B cell (primary cell): ENCODE measurements at regions not wholly inside any gene's neighbourhood (a gene's known extent, or its start where the extent isn't known, plus 50 kb on each side); places are given as distances from the start of the nearest gene placed in this dataset.

ENCODE experiments used
- ATAC-seq: fragments of 200-7000 bp; cut with Tn5 transposase; one replicate; pipeline ENCODE4 v1.10.0; 2021; ENCODE audit warnings: low read depth, mild to moderate bottlenecking, moderate number of reproducible peaks, moderate library complexity
- CTCF ChIA-PET: fragments of 350-600 bp; sonication (Branson Sonifier 250); formaldehyde crosslinking; loops from one replicate; lab custom pipeline; 2021; ENCODE audit warnings: antibody characterized with exemption, inconsistent platforms; lab: Charles Lee
- POLR2A ChIA-PET: fragments of 350-600 bp; sonication (Branson Sonifier 250); formaldehyde crosslinking; loops from one replicate; lab custom pipeline; 2021; ENCODE audit warnings: antibody characterized with exemption; lab: Charles Lee
- DNase-seq: peaks from one replicate; pipeline ENCODE4 v3.0.0; 2013
- H2AFZ ChIP-seq: 2 replicates; pipeline ENCODE4 v1.6.1; 2012; ENCODE audit warnings: mild to moderate bottlenecking, low read depth, low read length; ENCODE audit not compliant: insufficient read depth, poor library complexity, severe bottlenecking
- H3K27ac ChIP-seq, 2 donors: 1 replicate in 1 of 2; 2 replicates in 1 of 2; pipeline ENCODE4 v1.5.1; 2012 to 2013; ENCODE audit warnings: low read length in 2 of 2, mild to moderate bottlenecking in 2 of 2, moderate library complexity in 1 of 2
- H3K27me3 ChIP-seq, 4 experiments: fragments of 200-600 bp in 1 of 4; sonication (generic) in 1 of 4; replicated peaks in 1 of 4; 1 replicate in 2 of 4; 2 replicates in 2 of 4; pipeline versions ENCODE4 v1.6.1 to v1.7.0; 2013 to 2016; ENCODE audit warnings: low read length in 3 of 4, mild to moderate bottlenecking in 2 of 4, mixed read lengths in 1 of 4, moderate library complexity in 1 of 4; ENCODE audit not compliant: insufficient read depth in 4 of 4, control insufficient read depth in 3 of 4; ENCODE audit errors: control extremely low read depth in 1 of 4
- H3K36me3 ChIP-seq, 2 experiments: replicated peaks in 1 of 2; 1 replicate in 1 of 2; 2 replicates in 1 of 2; pipeline versions ENCODE4 v1.6.1 to v1.7.1; 2013; ENCODE audit warnings: low read length in 1 of 2; ENCODE audit not compliant: insufficient read depth in 2 of 2, control insufficient read depth in 1 of 2; ENCODE audit errors: control extremely low read depth in 1 of 2, extremely low read depth in 1 of 2
- H3K4me1 ChIP-seq, 2 donors: fragments of 200-600 bp in 1 of 2; sonication (generic) in 1 of 2; 1 replicate in 1 of 2; 2 replicates in 1 of 2; pipeline versions ENCODE4 v1.5.1 to v1.6.1; 2013 to 2017; ENCODE audit warnings: low read length in 2 of 2; ENCODE audit not compliant: control insufficient read depth in 2 of 2, insufficient read depth in 2 of 2
- H3K4me2 ChIP-seq: replicated peaks from 2 replicates; pipeline ENCODE3; 2012; ENCODE audit warnings: mild to moderate bottlenecking, low read depth, low read length; ENCODE audit not compliant: poor library complexity, severe bottlenecking
- H3K4me3 ChIP-seq, 5 experiments: fragments of 200-600 bp in 1 of 5; sonication (generic) in 1 of 5; 1 replicate in 3 of 5; 2 replicates in 2 of 5; pipeline versions ENCODE4 v1.5.1 to v1.7.0; 2011 to 2016; ENCODE audit warnings: low read length in 4 of 5, mild to moderate bottlenecking in 4 of 5, low read depth in 2 of 5, control low read depth in 1 of 5, moderate library complexity in 1 of 5; ENCODE audit not compliant: insufficient read depth in 1 of 5; ENCODE audit errors: control extremely low read depth in 1 of 5, extremely low read depth in 1 of 5
- H3K79me2 ChIP-seq: fragments of 200-600 bp; sonication (generic); one replicate; pipeline ENCODE4 v1.6.0; 2016; ENCODE audit warnings: low read length; ENCODE audit not compliant: control insufficient read depth, insufficient read depth
- H3K9ac ChIP-seq: fragments of 200-600 bp; sonication (generic); 2 replicates; pipeline ENCODE4 v1.6.1; 2017; ENCODE audit warnings: mild to moderate bottlenecking, low read length, moderate library complexity
- H3K9me3 ChIP-seq, 3 donors: one replicate each; pipeline versions ENCODE4 v1.6.1 to v1.7.1; 2013; ENCODE audit warnings: low read length in 2 of 3; ENCODE audit not compliant: control insufficient read depth in 2 of 3, insufficient read depth in 1 of 3; ENCODE audit errors: control extremely low read depth in 1 of 3
- H4K20me1 ChIP-seq: 2 replicates; pipeline ENCODE4 v1.6.0; 2012; ENCODE audit warnings: mild to moderate bottlenecking, low read length; ENCODE audit not compliant: insufficient read depth, control insufficient read depth, poor library complexity, severe bottlenecking
- H3K27ac Mint-ChIP-seq: one replicate; pipeline ENCODE4 v1.8.0; 2021; ENCODE audit warnings: mixed read lengths
- H3K27me3 Mint-ChIP-seq: one replicate; pipeline ENCODE4 v1.8.0; 2021; ENCODE audit warnings: mixed read lengths
- H3K4me1 Mint-ChIP-seq: one replicate; pipeline ENCODE4 v1.8.0; 2021; ENCODE audit warnings: mixed read lengths
- H3K4me3 Mint-ChIP-seq: one replicate; pipeline ENCODE4 v1.8.0; 2021; ENCODE audit warnings: mixed read lengths
- H3K9me3 Mint-ChIP-seq: one replicate; pipeline ENCODE4 v1.8.0; 2022; ENCODE audit warnings: mixed read lengths; ENCODE audit not compliant: insufficient read depth
- EZH2 ChIP-seq: IDR thresholded peaks from 2 replicates; pipeline ENCODE4 v1.6.1; 2012; ENCODE audit warnings: borderline replicate concordance, low read depth, mild to moderate bottlenecking, moderate library complexity, low read length; ENCODE audit not compliant: insufficient read depth, poor library complexity, severe bottlenecking
- WGBS: methylation state at CpG from one replicate; pipeline ENCODE4 v1.1.5; 2013; ENCODE audit warnings: missing lambda C conversion rate; ENCODE audit not compliant: insufficient coverage; 5-methylcytosine and 5-hydroxymethylcytosine counted together
- intact Hi-C: fragments of 100-400 bp; cut with micrococcal nuclease; formaldehyde crosslinking; loops from one replicate; pipeline ENCODE4 v1.10.0; 2022
- TF ChIP-seq, protein P1 (sequence below): fragments of 200-600 bp; IDR thresholded peaks from one replicate; pipeline ENCODE4 v1.8.0; 2022; ENCODE audit warnings: antibody characterized with exemption, mild to moderate bottlenecking

- no peaks in the 10 kb centered on the region for H3K9me3 ChIP-seq
- H3K27me3 ChIP-seq: no peaks in the 10 kb centered on the region
- H4K20me1 ChIP-seq: no peaks in the 10 kb centered on the region
- H3K79me2 ChIP-seq: no peaks in the 10 kb centered on the region
- intact Hi-C loops: no loop called here
- no peak overlapping the region for H3K4me3 ChIP-seq
- ATAC-seq: no peak
- no peaks in the 10 kb centered on the region for H3K4me1 ChIP-seq
- DNase-seq: no peak
- no peak overlapping the region for H3K27ac ChIP-seq
- no peak overlapping the region for H3K9ac ChIP-seq
- no CpG with 5 or more reads among the region's 5 CpGs for WGBS
- no peak for TF ChIP-seq EZH2
- TF ChIP-seq, protein P1, sequence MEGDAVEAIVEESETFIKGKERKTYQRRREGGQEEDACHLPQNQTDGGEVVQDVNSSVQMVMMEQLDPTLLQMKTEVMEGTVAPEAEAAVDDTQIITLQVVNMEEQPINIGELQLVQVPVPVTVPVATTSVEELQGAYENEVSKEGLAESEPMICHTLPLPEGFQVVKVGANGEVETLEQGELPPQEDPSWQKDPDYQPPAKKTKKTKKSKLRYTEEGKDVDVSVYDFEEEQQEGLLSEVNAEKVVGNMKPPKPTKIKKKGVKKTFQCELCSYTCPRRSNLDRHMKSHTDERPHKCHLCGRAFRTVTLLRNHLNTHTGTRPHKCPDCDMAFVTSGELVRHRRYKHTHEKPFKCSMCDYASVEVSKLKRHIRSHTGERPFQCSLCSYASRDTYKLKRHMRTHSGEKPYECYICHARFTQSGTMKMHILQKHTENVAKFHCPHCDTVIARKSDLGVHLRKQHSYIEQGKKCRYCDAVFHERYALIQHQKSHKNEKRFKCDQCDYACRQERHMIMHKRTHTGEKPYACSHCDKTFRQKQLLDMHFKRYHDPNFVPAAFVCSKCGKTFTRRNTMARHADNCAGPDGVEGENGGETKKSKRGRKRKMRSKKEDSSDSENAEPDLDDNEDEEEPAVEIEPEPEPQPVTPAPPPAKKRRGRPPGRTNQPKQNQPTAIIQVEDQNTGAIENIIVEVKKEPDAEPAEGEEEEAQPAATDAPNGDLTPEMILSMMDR: no peak
- H3K36me3 ChIP-seq: no peaks in the 10 kb centered on the region
- no peaks in the 10 kb centered on the region for H3K27me3 Mint-ChIP-seq
- H3K4me2 ChIP-seq: no peak overlapping the region
- H2AFZ ChIP-seq: no peak overlapping the region
- no peak overlapping the region for H3K27ac Mint-ChIP-seq
- H3K9me3 Mint-ChIP-seq: no peaks in the 10 kb centered on the region
- ChIA-PET CTCF (no interaction called here), POLR2A (no interaction called here)
- H3K4me3 Mint-ChIP-seq: no peak overlapping the region
- H3K4me1 Mint-ChIP-seq: no peaks in the 10 kb centered on the region
These were observed 162.6 kb downstream of the TAF11L14 start for GRCh38 chr5:17796757-17797396.

DNA sequence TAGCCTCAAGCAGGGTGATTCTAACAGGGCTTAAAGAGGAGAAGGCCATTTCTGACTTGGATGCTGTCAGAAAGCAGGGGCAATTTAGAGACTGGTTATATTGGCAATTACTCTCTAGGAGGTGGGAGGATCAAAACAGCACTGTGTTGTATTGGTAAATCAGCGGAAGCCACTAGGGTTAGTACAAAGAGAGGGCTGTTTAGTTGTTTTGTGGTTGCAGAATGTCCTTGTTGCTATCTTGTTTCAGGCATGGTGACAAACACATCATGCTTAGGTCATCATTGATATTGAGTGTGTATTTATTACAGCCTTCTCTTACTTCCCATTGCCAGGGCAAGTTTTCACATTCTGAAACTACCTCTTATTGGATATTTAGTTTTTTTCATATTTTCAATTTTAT lies 165.3 kb downstream of the TAF11L14 start:
- ATAC-seq: no peak
- no peaks in the 10 kb centered on the region for H4K20me1 ChIP-seq
- no peak overlapping the region for H3K9ac ChIP-seq
- no peaks in the 10 kb centered on the region for H3K9me3 Mint-ChIP-seq
- no peaks in the 10 kb centered on the region for H3K36me3 ChIP-seq
- no peak for TF ChIP-seq EZH2
- TF ChIP-seq, protein P1: no peak
- H3K79me2 ChIP-seq: no peaks in the 10 kb centered on the region
- H3K4me3 Mint-ChIP-seq: no peak overlapping the region
- no peak for DNase-seq
- ChIA-PET CTCF (no interaction called here), POLR2A (no interaction called here)
- H3K4me1 Mint-ChIP-seq: no peaks in the 10 kb centered on the region
- H3K27me3 ChIP-seq: no peaks in the 10 kb centered on the region
- H2AFZ ChIP-seq: no peak overlapping the region
- H3K4me3 ChIP-seq: no peak overlapping the region
- no peaks in the 10 kb centered on the region for H3K9me3 ChIP-seq
- no peak overlapping the region for H3K27ac ChIP-seq
- H3K27ac Mint-ChIP-seq: no peak overlapping the region
- intact Hi-C loops: no loop called here
- no peaks in the 10 kb centered on the region for H3K27me3 Mint-ChIP-seq
- 100% methylated on average over 1 of the region's 1 CpG for WGBS
- H3K4me1 ChIP-seq: no peaks in the 10 kb centered on the region
- no peak overlapping the region for H3K4me2 ChIP-seq
